Cardiac muscle cell (in vitro differentiated cells and primary cell): ENCODE measurements at regions not wholly inside any gene's neighbourhood (a gene's known extent, or its start where the extent isn't known, plus 50 kb on each side); places are given as distances from the start of the nearest gene placed in this dataset.

ENCODE experiments used
- DNase-seq, 2 donors: peaks; one replicate each; pipeline versions ENCODE4 v3.0.0 to v3.0.0-alpha.2; 2010 to 2017; ENCODE audit warnings: low read depth in 1 of 2, low spot score in 1 of 2
- H3K27ac ChIP-seq: fragments of 200-600 bp; sonication (generic); 2 replicates; pipeline ENCODE4 v1.5.1; 2016
- H3K27me3 ChIP-seq: fragments of 200-600 bp; sonication (generic); 2 replicates; pipeline ENCODE4 v1.6.0; 2016; ENCODE audit warnings: control low read depth
- H3K36me3 ChIP-seq: fragments of 200-600 bp; sonication (generic); 2 replicates; pipeline ENCODE4 v1.5.1; 2016; ENCODE audit warnings: control low read depth
- H3K4me1 ChIP-seq: fragments of 200-600 bp; sonication (generic); 2 replicates; pipeline ENCODE4 v1.8.1; 2017; ENCODE audit warnings: low read depth, mild to moderate bottlenecking, mixed run types
- H3K4me3 ChIP-seq: fragments of 200-600 bp; sonication (generic); 2 replicates; pipeline ENCODE4 v1.5.1; 2016; ENCODE audit warnings: mild to moderate bottlenecking
- H3K9me3 ChIP-seq: fragments of 200-600 bp; sonication (generic); 2 replicates; pipeline ENCODE4 v1.5.1; 2017; ENCODE audit warnings: low read depth, mild to moderate bottlenecking, control low read depth
- TF ChIP-seq, protein P1 (sequence below): IDR thresholded peaks from 2 replicates; pipeline ENCODE4 v1.5.1; 2012; ENCODE audit warnings: low read depth, mild to moderate bottlenecking, low read length

DNA sequence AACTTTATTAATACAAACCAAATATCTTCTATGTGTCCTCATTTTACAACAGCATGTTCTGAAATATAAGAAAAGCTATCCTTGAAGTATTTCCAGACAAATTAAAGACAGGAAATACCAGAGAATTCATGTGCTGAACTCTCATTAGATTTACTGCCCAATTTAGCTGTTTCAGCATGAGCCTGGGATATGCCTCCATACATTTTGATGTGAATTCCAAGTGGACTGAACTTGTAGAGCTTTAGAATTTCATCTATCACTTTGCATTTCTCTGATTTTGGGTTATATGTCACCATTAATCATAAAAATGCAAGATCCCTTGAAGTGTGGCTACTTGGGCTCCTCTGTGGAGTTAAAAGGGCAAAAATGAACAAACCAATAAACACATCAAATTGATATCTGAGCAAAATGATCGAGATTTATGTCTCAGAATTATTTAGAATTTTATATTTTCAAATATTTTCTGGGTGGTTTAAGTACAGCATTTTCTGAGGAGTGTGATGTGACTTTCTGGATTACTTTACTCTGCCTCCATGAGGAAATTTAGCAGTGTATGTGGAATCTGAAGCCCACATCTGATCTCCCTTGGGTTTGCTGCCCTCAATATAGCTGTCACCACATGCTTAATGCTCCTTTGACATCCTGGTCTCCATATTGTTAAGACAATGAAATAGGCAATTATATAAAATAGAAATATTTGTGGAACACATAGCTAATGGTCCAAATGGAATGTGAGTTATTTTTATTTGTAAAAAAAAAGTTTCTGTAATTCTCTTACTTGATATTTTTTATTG, 206.6 kb upstream of the RBMS1 start:
- H3K27ac ChIP-seq: no peak overlapping the region
- TF ChIP-seq, protein P1, sequence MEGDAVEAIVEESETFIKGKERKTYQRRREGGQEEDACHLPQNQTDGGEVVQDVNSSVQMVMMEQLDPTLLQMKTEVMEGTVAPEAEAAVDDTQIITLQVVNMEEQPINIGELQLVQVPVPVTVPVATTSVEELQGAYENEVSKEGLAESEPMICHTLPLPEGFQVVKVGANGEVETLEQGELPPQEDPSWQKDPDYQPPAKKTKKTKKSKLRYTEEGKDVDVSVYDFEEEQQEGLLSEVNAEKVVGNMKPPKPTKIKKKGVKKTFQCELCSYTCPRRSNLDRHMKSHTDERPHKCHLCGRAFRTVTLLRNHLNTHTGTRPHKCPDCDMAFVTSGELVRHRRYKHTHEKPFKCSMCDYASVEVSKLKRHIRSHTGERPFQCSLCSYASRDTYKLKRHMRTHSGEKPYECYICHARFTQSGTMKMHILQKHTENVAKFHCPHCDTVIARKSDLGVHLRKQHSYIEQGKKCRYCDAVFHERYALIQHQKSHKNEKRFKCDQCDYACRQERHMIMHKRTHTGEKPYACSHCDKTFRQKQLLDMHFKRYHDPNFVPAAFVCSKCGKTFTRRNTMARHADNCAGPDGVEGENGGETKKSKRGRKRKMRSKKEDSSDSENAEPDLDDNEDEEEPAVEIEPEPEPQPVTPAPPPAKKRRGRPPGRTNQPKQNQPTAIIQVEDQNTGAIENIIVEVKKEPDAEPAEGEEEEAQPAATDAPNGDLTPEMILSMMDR: no peak
- DNase-seq: peak in 1 of 2 donors; percentile 28
- no peaks in the 10 kb centered on the region for H3K9me3 ChIP-seq
- no peaks in the 10 kb centered on the region for H3K36me3 ChIP-seq
- H3K4me3 ChIP-seq: no peak overlapping the region
- H3K27me3 ChIP-seq: no peaks in the 10 kb centered on the region
- peaks cover 38% of the 10 kb centered on the region for H3K4me1 ChIP-seq

DNA sequence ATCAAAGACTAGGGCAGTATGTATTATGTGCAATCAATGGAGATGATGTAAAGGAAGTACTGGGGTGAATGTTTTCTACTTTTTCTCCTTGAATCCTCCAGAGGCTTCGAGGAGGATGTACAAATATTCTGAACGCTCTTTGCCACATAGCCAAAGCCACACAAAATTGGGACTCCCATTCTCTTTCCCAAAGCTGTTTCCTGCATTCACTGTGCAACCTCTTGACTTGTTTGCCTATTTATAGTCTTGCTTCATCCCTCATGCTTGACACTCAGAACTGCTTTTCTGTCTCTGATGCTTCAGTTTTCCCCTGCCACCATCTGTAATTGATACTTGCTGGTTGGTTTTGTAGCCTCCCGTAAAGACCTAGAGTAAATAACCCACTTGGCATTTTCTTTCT, 208.2 kb upstream of the RBMS1 start:
- Histone ChIP-seq H3K27ac (no peak overlapping the region), H3K27me3 (no peaks in the 10 kb centered on the region), H3K4me3 (no peak overlapping the region), H3K4me1 (peaks cover 31% of the 10 kb centered on the region), H3K36me3 (no peaks in the 10 kb centered on the region), H3K9me3 (no peaks in the 10 kb centered on the region)
- peak in 1 of 2 donors; percentile 34 for DNase-seq
- TF ChIP-seq, protein P1: no peak

DNA sequence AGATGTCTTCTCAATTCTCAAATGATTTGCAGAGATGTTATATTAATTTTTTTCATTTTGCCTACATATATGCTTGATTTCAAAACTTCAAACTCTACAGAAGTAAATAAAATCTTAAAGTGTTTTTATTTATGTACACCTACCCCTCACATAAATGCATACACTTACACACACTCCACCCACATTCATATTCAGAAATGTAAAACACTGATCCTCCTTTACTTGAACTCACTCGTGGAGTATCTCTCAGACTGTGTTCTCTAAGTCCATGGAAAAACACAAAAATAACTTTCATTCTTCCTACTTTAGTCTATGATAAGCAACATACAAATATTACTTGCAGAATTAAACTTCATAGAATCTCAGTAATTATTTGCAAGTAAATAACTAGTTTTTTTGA, 209.1 kb upstream of the RBMS1 start:
- no peak overlapping the region for H3K27ac ChIP-seq
- TF ChIP-seq, protein P1: no peak
- no peak overlapping the region for H3K4me3 ChIP-seq
- H3K36me3 ChIP-seq: no peaks in the 10 kb centered on the region
- no peaks in the 10 kb centered on the region for H3K9me3 ChIP-seq
- H3K27me3 ChIP-seq: no peaks in the 10 kb centered on the region
- H3K4me1 ChIP-seq: peaks cover 31% of the 10 kb centered on the region
- no peak for DNase-seq

DNA sequence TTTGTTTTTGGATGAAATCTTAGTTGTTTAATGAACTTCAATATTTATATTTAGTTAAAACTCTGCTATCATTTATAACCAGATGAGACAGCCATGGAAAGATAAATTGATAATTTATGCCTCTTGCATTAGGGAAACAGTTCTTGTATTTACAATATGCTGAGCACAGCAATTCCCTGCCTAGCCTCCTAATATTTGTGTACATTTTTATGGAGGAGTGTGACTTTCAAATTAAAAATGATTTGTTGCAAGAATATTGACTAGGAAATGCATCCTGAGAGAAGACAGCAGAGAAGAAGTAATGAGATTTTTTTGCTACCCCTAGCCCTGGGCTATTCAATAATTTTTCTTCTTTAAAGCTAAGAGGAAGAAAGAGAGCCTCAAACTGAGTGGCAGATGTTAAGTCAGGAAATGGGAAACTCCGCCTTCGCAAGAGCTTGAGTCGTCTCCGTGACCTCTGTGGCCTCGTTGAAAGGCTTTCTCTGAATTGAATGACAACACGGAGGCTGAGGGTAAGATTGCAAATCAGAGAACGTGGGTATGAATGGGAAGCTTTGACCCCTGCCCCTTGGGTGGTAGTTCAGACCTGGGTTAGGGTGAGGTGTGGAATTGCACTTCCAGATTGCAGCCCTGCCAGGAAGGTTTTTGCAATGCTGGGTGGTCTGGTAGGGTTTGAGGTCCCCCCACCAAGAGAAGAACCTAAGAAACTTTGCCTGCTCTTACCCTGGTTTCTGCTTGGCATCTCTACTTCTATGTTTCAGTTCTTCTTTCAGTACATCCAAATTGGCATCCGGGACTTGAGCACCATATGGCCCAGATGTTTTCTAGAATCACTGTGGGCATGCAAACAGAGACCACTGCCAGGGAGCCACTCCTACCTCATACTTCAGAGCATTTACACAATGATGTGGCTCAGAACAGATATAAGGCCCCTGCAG, 210.3 kb upstream of the RBMS1 start:
- peaks cover 31% of the 10 kb centered on the region for H3K4me1 ChIP-seq
- peak overlapping the region; percentile 31 for H3K27ac ChIP-seq
- H3K9me3 ChIP-seq: no peaks in the 10 kb centered on the region
- H3K36me3 ChIP-seq: no peaks in the 10 kb centered on the region
- H3K4me3 ChIP-seq: no peak overlapping the region
- peak in 1 of 2 donors; percentile 35 for DNase-seq
- H3K27me3 ChIP-seq: no peaks in the 10 kb centered on the region
- TF ChIP-seq, protein P1: no peak

DNA sequence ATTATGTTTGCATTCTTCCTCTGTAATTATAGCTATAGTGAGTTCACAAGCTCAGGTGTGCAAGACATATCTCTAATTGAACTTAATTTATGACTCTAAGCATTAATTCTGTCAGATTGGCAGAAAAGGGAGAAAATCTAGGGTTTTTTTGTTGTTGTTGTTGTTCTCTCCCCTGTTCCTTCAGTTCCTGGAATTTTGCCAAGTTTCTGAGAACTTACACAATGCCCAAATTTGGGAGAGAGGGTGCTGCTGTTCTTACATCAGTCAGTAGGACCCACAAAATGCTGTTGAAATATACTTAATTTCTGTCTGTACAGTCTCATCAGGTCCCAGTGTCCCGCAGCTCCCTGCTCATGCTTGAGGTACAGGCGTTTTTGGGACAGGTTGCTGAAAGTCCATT, 221.8 kb upstream of the RBMS1 start:
- H3K36me3 ChIP-seq: no peaks in the 10 kb centered on the region
- H3K4me3 ChIP-seq: no peak overlapping the region
- peak; percentile 41 to 44 for DNase-seq
- peaks cover 5% of the 10 kb centered on the region for H3K4me1 ChIP-seq
- H3K27ac ChIP-seq: no peak overlapping the region
- H3K27me3 ChIP-seq: no peaks in the 10 kb centered on the region
- TF ChIP-seq, protein P1: no peak
- H3K9me3 ChIP-seq: no peaks in the 10 kb centered on the region
